ENCODE measurements at regions not wholly inside any gene's neighbourhood (a gene's known extent, or its start where the extent isn't known, plus 50 kb on each side); places are given as distances from the start of the nearest gene placed in this dataset.
"Not testable (repeated sequence)": the region's sequence is repeated elsewhere in the genome, so short reads cannot be mapped to it uniquely, and the experiment has no call there.

DNA sequence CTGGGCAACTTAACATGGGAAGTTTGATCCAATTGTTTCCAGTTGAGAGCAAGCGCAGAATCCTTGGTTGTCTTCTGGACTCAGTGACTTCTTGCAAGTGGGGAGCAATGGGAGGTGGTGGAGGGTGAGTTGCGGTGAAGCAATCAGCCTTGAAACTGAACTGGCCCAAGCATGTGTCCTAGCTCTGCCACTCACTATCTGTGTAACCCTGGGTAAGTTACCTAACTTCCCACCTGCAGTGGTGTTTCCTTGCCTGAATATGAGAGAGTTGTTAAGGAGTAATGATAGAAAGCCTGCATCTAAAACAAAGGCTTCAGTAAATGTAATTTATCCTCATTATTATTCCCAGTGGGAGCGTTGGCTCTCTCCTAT, 132.5 kb upstream of the NFIA start:
- DNase-seq (ENCODE audit: low read depth): no peak

DNA sequence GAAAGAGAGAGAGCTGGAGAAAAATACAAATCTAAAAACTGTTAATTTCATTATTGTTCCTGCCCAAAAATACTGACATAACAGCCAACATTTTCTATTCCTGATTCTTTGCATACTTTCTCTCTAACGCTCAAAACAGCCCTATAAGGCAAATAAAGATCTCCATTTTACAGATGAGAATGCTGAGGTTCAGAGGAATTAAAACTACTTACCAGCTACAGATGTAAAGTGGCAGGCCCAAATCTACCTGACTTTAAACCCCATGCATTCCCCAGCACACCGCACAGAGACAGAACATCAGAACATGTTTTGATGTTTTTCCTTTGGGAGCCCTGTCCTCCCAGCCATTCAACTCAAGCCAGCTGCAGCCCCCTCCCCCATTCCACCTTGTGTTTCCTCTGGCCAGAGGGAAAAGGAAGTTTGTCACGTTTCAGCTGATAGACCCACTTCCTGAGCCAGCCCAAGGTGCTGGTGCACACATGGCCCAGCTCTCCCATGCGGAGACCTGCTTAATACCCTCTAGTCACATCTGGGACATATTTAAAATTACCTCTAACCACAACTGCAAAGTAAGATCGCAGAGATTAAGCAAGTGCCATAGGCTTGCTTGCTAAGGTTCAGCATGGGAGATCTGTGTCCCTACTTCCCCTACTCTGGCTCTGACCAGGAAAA, 133.1 kb upstream of the NFIA start:
- no peak for DNase-seq (ENCODE audit: low read depth)

DNA sequence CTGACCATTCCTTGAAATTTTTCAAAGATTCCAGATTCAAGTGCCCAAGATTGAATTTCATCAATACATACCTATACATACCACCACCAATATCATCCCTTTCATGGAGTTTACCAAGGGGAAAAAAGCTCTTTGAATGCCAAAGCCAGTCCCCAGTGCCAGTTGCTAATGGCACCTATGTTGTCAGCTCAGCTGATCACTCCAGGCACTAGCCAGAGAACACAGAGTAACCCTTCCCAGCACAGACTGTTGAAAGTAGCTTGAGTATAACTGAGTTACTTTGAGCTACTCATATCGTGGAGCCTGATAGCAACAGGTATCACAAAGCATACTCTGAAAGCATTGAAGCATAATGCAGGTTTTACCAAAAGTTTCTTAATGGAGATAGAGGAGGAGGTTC, 133.9 kb upstream of the NFIA start:
- DNase-seq (ENCODE audit: low read depth): no peak

DNA sequence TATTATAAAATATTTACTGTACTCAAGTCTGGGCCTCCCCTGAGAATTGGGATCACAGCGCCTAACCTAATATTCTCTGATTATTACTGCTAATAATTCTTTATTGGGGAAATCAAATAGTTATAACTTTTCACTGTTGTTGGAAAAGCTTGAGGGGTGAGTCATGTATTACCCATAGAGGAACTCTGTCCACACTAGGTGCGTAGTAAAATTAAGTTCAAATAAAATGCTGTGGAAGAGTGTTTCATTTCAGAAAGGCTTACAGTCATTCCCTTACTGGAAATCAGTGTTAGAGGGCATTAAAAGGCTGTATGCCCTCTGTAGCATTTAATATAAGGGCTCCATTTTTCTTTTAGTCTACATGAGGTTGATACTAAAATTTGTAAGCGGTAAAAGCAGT, 135.0 kb upstream of the NFIA start:
- DNase-seq (ENCODE audit: low read depth): no peak

DNA sequence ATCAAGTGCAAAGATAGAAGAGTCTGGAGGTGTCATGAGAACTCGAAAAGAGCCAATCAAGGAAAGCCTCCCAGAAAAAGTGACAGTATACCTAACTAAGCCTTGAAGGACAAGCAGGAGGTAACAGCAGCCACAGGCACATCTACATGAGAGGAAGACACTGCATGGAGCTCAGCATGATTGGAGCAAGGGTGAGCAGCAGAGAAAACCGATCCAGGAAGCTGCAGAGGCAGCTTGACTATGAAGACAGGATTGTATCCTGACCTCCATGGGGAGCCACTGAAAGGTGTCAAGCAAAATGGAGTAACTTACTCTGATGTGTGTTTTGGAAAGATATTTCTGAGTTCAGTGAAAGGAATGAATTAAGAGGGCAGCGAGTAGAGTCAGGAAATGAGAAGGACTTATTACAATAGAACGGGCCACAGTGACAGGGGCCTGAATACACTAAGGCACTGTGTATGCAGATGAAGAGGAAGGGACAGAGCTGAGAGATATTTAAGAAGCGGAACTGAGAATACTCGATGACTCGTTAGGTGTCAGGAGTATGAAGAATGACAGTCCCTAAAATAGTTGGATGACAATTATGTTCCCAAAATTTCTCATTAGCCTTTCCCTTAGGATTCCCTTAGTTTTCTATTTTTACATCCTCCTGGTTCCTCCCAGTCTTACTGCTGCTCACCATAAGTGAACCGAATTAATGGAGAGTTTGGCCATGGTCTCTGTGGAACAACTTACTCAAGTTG, 139.3 kb upstream of the NFIA start:
- no peak for DNase-seq (ENCODE audit: low read depth)

DNA sequence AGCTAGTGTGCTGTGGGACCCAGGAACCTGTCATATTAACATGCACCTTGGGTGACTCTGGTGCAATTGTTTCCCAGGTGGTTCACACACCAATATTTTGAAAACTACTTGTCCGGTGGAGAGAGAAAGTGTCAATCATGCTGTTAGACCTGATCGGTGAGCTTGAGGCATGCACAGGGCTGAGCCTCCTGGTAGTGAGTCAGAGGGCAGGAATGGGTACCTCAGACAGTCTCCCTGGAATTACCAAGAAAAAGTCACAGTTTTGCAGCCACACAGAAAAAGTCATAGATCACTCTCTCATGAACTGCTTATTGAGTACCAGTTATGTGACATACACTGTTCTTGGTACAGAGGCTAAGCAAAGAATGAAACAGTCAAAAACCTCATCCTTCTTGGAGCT, 140.1 kb upstream of the NFIA start:
- no peak for DNase-seq (ENCODE audit: low read depth)

DNA sequence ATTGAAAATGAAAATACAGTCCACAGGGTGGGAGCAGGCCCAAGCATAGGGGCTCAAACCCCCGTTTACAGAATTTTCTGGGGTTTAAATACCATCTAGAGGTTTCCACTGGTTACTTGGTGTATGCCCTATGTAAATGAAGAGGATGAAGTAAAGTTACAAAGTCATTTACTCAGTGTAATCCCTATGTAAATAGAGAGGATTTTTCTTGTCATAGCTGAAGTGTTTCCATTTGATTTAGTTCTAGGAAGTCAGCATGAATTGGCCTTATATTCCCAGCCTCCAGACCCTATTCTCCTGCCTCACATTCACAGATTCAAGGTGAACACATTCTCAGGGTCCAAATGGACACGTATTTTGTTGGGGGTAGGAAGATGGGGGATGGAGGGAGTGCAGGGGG, 141.7 kb upstream of the NFIA start:
- DNase-seq (ENCODE audit: low read depth): not testable (repeated sequence)

DNA sequence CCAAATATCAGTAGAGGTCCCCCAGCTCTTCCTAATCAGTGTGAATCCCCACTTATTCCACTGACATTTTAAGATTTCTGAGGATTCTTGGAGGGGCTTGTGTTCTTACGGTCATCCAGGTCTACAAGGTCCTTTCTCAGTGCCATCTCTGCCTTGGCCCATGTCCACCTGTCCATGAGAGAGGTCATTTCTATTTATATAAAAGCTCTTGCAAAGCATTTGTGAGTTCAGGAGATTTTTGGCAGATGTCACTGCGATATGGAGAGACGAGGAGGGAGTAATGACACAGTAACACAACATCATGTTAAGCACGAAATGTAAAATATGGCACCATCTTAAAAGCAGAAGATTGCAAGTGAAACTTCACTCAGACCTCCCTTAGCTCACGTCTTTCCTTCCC, 144.6 kb upstream of the NFIA start:
- no peak for DNase-seq (ENCODE audit: low read depth)

DNA sequence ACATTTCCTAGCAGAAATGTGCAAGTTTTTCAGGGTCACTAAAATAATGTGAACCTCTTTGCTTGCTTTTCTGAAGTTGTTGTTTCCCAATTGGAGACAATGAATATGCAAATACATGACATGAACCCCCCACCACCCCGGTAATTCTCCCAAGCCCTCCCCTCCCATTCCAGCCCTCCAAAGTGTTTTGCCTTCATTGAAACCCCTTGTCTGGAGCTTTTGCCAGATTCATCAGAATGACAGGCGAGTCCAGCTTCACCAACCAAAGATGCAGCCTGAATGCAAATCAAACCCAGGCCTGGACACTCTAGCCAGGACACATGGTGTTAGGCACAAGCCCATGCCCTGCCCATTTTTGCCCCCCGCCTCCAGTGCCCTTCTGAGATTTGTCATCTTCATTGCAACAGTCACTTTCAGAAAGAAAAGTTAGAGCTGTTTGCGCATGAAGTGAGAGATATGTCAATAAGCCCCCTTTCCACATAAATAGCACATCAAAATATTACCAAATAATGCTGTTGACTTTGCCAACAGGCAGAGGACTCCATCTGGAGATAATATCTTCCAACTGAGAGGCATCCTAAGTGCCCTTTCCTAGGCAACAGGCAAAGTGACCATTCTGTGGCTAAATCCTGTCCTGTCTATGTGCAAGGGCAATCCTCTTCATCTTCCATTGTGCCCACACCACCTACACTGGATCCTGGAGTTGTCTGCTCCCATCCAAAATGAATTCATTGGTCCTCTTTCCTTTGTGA, 145.6 kb upstream of the NFIA start:
- no peak for DNase-seq (ENCODE audit: low read depth)

DNA sequence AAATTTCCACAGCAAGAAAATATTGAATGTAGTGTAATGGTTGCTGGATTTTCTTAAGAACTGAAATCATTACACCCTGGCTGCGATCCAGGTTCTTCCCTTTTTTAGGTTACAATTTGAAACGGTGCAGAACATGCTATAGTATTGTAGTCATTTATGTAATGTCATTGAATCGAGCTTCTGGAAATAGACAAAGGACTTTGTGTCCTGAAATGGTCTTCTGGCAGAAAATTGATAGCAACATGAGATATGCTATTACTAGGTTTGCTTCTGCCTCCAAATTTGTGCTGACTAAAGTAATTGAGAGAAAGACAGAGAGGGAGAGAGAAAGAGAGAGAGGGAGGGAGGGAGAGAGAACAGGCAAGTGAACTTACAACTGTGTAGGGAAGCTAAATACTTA, 146.2 kb upstream of the NFIA start:
- no peak for DNase-seq (ENCODE audit: low read depth)

DNA sequence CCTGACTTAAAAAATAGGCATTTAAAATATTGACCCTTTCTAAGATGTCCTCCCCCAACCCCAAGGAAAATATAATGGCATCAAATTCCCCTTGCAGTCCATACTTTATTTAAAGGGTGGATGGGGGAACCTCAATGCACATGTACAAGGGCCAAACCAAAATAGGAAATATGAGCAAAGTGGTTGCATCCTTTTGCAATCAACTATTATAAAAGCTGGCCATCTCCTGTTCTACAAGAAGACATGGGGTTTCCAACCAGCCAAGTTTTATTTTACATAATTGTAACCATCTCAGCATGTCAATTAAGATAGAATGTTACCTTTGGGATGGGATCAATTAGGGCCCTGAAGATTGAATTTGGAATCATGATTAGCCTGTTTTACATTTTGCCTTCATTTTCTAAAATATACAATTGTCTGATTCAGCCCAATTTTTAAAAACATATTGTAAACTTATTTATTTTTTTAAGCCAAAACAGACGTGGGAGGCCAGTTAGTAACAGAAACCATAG, 146.7 kb upstream of the NFIA start:
- DNase-seq (ENCODE audit: low read depth): no peak

DNA sequence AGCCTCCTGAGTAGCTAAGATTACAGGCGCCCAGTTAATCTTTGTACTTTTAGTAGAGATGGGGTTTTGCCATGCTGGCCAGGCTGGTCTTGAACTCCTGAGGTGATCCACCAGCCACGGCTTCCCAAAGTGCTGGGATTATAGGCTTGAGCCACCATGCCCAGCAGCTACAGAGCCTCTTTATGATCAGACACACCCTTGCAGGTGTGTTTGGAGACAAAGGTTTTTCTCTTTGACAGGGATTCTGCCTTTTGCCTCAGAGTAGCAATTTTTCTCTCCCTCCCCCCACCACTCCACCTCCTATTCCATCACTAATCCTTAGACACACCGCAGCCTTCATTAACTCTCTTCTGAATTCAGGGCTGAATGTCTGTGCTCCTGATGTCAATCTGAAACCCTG, 152.2 kb upstream of the NFIA start:
- DNase-seq (ENCODE audit: low read depth): no peak

DNA sequence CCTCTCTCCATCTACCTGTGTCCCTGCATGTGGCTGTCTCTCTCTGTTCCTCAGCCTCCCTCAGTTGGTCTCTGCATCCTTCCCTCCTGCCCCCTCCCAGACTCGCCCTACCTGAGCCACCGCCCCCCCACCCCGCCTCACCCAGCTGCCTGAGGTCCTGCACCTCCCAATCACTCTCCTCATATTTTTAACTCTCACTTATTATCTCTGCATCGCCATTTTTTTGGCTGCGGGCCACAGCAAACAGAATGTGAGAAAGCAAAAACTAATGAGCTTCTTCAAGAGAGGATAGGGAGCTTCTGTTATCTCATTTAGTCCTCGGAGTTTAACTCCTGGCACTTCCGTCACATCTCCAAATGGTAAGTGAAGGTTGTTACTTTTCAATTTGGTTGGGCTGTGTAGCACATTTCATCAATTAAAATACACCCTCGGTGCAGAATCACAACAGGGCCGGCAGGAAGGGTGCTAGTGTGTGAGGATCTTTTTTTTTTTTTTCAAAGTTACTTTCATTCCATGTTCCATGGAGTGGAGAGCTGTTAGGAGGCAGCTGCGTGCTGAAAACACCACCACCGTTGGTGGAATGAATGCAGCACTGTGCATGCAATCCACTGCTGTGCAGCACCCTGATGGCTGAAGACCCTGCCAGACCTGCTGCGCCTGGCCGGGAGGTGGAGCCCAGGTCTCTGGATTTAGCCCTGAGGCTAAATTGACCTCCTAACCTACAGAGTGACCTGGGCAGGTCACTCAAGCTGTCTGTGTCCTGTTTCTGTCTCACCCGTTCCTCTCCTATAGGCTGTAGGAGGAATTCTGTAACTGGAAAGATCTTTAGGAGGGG, 157.2 kb upstream of the NFIA start:
- DNase-seq (ENCODE audit: low read depth): no peak

DNA sequence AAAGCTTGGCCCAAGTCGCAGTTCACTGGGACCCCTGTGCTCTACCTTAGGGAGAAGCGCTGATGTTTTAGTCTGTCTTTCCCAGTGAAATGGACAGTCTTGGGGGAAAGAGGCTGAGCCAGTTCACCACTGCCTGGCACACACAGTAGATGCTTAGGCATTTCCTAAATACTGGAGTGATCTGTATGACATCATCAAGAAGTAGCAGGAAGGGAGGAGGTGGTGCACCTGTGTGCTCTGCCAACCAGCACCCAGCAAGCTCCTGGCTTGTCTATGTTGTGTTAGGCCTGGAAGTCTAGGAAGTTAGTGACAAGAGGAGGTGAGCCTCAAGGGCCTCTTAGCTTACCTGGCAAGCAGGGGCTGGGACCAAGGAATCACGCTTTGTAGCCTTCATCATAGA, 158.2 kb upstream of the NFIA start:
- no peak for DNase-seq (ENCODE audit: low read depth)

DNA sequence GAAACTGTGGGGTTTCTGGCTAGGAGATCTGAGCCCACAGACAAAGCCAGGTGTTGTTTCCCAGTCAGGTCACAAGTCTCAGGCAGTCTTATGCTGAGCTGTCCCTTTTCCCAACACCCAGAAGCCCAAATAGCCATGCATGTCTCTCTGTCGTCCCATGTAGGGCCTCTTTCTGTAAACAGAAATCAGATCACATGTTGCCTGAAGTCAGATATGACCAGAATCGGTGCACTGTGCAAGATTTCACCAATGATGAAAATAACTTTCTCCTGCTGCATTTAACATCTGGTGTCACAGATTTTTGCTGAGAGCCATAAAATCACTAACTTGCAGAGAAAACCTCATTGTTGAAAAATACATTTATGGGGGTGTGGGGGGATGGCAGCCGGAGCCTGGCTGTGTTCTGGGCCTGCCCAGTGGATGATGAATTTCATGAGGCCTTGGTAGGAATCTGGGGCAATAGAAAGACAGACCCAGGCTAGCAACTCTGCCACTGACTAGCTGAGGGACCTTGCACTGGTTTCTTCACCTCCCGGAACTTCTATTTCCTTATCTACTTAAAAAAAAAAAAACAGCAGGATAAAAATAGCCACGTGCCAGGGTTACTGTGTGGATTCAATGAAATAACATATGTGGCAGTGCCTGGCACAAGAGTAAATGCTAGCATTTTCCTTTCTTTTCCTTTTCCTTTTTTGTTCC, 158.8 kb upstream of the NFIA start:
- no peak for DNase-seq (ENCODE audit: low read depth)

DNA sequence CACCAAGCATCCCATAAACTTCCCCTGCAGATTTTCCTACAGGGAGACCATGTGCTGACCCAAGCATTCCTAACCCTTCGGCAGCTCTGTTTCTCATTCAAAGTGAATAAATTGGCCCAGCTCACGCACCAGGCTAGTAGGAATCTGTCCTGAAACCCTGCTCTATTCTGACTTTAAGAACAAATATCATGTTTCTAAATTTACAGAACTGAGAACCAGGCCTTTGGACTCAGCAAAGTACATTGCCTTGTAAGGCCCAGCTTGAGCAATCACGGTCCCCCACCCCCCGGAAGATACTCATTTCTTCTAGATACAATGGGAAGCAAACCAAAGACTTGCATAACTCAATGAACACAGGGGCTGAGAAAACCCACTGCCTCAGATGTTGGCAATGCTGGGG, 160.1 kb upstream of the NFIA start:
- no peak for DNase-seq (ENCODE audit: low read depth)

DNA sequence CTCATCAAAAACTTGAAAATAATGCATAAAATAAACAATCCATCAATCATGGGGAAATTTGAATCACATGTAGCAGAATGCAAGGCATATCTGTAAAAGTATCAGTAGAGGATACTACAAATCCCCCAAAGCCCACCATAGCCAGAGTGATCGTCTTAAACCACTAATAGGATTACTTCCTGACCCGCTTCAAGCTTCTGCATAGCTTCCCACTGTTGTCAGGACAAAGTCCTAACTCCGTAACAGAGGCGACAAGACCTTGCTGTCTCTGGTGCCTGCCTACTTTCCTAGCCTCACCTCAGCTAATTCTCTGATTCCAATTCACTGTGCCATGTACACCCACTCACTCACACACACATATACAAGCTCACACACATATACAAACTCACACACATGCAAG, 161.2 kb upstream of the NFIA start:
- no peak for DNase-seq (ENCODE audit: low read depth)

DNA sequence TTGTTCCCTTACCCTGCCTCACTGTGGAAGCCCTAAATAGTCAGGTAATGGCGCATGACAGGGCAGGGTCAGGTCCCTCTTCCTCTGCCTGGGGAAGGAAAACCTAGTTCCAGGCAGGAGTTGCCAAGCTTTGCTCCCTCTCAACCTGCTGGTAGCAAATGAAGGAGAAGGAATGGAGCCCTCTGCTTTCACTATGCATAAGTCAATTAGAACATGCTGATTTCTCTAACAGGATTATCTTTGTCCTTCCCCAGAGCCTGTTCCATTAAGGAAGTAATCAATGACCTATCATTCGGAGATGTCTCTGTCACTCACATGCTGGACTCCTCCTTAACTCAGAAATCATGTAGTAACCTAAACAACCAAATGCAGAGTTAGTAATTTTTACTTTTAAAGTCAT, 161.8 kb upstream of the NFIA start:
- DNase-seq (ENCODE audit: low read depth): no peak

DNA sequence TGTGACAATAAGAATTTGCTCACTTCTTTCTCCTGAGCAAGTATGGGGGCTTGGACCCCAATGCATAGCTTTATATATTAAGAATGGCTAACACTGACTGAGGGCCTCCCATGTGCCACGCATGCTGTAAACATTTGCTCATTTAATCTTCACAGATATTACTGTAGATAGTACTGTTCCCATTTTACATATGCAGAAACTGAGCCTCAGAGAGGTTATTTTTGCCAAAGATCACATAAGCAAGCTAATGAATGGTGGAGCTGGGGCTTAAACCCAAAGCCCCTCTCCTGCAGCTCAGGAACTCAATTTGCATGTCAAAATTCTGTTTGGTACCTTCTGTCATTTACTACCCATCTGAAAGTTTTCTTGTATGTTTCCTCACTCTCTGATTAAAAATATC, 163.5 kb upstream of the NFIA start:
- no peak for DNase-seq (ENCODE audit: low read depth)

DNA sequence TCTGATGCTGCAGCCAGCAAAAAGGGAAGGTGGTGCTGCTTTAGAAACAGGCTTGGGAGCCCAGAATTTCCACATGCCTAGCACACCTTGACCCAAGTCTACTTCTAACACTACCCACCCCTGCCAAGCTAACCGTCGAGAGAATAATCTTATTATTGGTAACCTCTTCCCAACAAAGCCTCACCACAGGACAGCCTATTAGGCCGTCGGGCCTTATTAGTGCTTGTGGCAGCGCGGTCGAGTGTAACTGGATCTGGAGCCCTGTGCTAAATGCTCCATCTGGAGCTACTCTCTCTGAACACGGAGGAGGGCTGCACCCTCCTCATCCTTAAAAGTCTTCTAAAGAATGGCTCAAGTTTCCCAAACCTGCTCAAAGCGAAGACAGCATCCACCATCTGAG, 165.5 kb upstream of the NFIA start:
- DNase-seq (ENCODE audit: low read depth): no peak

DNA sequence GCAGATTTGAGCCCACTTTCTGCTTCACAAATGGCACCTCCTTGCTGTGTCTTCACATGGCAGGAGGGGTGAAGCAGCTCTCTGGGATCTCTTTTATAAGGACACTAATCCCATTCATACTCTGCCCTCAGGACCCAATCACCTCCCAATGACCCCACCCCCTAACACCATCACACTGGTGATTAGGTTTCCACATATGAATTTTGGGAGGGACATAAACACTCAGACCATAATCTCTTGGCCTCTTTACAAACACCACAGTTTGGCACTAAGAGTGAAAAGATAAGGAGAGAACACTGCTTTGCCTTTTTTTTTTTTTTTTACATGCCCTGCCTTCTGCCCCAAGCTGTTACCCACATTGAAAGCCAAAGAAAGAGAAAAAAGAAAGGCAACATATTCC, 166.2 kb upstream of the NFIA start:
- DNase-seq (ENCODE audit: low read depth): no peak

DNA sequence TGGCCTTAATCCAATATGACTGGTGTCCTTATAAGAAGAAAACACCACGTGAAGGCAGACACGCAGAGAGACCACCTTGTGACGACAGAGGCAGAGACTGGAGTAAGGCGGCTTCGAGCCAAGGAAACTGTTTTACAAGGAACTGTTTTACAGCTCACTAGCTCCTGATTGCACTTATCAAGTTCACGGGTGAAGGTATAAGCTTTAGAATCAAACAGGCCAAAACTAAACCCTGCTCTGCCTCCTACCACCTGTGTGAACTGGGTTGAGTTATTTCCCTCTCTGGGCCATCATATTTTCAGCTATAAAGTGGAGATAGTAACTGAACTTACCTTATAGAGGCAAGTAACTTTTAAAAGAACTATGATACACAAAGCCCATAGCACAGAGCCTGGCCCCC, 166.9 kb upstream of the NFIA start:
- no peak for DNase-seq (ENCODE audit: low read depth)
